ENCODE measurements at regions not wholly inside any gene's neighbourhood (a gene's known extent, or its start where the extent isn't known, plus 50 kb on each side); places are given as distances from the start of the nearest gene placed in this dataset.

DNA sequence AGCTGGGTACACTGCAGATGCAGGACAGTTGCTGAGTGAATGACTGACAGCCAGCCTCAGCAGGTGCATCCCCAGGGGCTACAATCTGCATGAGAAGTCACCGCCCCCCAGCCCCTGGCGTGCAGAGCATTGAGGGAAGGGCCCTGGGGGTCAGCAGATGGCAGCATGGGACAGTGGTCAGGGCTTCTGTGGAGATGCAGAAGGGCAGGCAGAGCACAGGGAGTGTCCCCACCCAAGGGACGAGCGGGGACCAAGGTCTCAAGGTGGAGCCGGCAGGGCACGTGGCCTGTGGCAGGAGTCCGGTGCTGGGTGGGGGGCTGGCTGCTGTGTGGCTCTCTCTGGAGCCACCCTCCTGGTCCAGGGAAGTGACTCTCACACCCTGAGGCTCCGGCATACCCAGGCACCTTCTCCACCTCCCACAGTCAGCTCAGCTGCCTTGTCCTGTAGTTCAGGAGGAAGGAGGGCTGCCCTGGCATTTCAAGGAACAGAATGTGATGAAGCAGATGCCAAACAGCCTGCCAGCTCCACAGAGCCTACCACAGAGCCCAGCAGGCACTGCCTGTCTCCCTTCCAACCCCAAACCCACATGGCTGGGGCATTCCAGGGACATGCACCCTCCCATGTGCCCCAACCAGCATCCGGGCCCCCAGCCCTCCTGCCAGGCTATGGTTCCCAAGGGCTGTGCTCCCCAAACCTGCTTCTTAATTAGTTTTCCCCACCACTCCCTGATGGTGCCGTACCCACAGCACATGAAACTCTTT is 114.5 kb downstream of the TMEM130 start:
- TF ChIP-seq, protein P1, sequence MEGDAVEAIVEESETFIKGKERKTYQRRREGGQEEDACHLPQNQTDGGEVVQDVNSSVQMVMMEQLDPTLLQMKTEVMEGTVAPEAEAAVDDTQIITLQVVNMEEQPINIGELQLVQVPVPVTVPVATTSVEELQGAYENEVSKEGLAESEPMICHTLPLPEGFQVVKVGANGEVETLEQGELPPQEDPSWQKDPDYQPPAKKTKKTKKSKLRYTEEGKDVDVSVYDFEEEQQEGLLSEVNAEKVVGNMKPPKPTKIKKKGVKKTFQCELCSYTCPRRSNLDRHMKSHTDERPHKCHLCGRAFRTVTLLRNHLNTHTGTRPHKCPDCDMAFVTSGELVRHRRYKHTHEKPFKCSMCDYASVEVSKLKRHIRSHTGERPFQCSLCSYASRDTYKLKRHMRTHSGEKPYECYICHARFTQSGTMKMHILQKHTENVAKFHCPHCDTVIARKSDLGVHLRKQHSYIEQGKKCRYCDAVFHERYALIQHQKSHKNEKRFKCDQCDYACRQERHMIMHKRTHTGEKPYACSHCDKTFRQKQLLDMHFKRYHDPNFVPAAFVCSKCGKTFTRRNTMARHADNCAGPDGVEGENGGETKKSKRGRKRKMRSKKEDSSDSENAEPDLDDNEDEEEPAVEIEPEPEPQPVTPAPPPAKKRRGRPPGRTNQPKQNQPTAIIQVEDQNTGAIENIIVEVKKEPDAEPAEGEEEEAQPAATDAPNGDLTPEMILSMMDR (IDR thresholded peaks at IDR 0.05; ENCODE audit: insufficient read depth, low read length, severe bottlenecking) = no peak
- Histone ChIP-seq H3K4me3 (ENCODE audit: low read depth, low read length) (no peak overlapping the region), H3K36me3 (ENCODE audit: control insufficient read depth, insufficient read depth, low read length) (no peaks in the 10 kb centered on the region), H3K27me3 (ENCODE audit: control insufficient read depth, insufficient read depth, low read length) (no peaks in the 10 kb centered on the region)
- no peak for DNase-seq (ENCODE audit: low read depth)
- FAIRE-seq = no peak

DNA sequence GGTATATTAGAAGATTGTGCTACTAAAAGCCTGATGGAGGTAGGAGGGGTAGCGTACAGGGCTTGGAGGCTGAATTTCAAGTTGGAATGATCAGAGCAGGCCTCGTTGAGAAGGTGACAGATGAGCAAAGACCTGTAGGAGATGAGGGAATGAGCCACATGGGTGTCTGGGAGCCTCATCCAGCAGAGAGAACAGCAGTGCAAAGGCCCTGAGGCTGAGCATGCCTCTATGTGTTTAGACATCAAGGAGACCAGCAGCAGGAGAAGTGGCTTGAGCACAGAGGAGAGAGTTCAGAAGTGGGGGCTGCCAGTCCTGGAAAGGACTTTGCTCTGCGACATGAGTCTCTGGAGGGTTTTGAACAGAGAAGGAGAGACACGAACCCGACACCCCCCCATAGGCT is 111.7 kb downstream of the TMEM130 start:
- no peaks in the 10 kb centered on the region for H3K27me3 ChIP-seq (ENCODE audit: control insufficient read depth, insufficient read depth, low read length)
- FAIRE-seq = no peak
- H3K36me3 ChIP-seq (ENCODE audit: control insufficient read depth, insufficient read depth, low read length) = no peaks in the 10 kb centered on the region
- no peak for DNase-seq (ENCODE audit: low read depth)
- no peak overlapping the region for H3K4me3 ChIP-seq (ENCODE audit: low read depth, low read length)
- TF ChIP-seq, protein P1 (IDR thresholded peaks at IDR 0.05; ENCODE audit: insufficient read depth, low read length, severe bottlenecking) = no peak

DNA sequence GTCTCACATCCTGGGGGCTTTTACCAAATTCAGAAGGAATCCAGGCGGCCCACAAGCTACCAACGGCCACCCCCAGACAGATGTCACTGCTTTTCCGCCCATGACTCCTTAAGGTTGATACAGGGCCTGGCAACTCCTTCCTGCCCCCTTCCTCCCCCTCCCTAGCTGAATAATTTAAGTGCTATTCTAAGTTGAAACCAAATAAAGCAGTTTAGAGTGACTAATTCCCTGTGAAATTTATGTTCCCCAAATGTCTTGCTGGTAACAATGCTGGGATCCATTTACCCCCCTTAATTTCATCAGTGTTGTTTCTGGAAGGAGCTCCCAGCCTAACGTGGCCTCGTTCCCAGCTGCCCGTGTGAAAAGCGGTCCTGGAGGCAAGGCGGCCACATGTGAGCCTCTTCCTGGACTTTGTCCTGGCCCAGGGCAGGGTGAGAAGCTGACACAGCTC is 109.6 kb downstream of the TMEM130 start:
- Histone ChIP-seq H3K27me3 (ENCODE audit: control insufficient read depth, insufficient read depth, low read length) (no peaks in the 10 kb centered on the region), H3K36me3 (ENCODE audit: control insufficient read depth, insufficient read depth, low read length) (no peaks in the 10 kb centered on the region), H3K4me3 (ENCODE audit: low read depth, low read length) (no peak overlapping the region)
- DNase-seq (ENCODE audit: low read depth) (no peak), FAIRE-seq (no peak)
- TF ChIP-seq, protein P1 (IDR thresholded peaks at IDR 0.05; ENCODE audit: insufficient read depth, low read length, severe bottlenecking) = no peak

DNA sequence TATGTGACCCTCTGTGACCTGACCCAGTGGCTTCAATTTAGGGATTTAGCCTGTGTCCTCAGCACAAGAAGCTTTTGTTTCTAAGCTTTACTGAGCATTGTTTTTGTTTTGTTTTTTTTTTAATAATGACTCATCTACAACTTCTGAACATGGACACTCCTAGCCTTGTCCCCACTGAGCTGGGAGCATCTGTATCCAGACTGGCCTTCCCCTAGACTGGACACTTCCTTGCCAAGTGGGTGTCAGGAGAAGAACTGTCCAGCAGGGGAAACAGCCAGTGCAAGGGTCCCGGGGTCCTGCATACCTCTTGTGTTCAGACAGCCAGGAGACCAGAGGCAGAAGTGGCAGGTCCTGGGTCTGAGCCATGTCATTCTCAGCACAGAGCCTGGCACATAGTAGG is 108.6 kb downstream of the TMEM130 start:
- no peaks in the 10 kb centered on the region for H3K27me3 ChIP-seq (ENCODE audit: control insufficient read depth, insufficient read depth, low read length)
- TF ChIP-seq, protein P1 (IDR thresholded peaks at IDR 0.05; ENCODE audit: insufficient read depth, low read length, severe bottlenecking) = no peak
- no peaks in the 10 kb centered on the region for H3K36me3 ChIP-seq (ENCODE audit: control insufficient read depth, insufficient read depth, low read length)
- DNase-seq (ENCODE audit: low read depth) (no peak), FAIRE-seq (no peak)
- H3K4me3 ChIP-seq (ENCODE audit: low read depth, low read length) = no peak overlapping the region

DNA sequence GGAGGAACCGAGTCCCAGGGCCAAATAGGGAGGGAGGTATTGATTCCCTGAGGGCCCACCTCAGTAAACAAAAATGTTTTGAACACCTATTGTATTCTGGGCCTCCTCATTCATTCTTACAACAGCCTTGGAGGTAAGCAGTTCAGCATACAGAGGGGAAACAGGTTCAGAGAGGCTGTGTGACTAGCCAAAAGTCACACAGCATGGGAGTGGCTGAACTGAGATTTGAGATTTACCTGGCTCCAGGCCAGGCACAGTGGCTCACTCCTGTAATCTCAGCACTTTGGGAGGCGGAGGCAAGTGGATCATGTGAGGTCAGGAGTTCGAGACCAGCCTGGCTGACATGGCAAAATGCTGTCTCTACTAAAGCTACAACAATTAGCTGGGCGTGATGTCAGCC is 107.2 kb downstream of the TMEM130 start:
- Histone ChIP-seq H3K36me3 (ENCODE audit: control insufficient read depth, insufficient read depth, low read length) (no peaks in the 10 kb centered on the region), H3K27me3 (ENCODE audit: control insufficient read depth, insufficient read depth, low read length) (no peaks in the 10 kb centered on the region), H3K4me3 (ENCODE audit: low read depth, low read length) (no peak overlapping the region)
- DNase-seq (ENCODE audit: low read depth) = no peak
- no peak for FAIRE-seq
- TF ChIP-seq, protein P1 (IDR thresholded peaks at IDR 0.05; ENCODE audit: insufficient read depth, low read length, severe bottlenecking) = no peak

DNA sequence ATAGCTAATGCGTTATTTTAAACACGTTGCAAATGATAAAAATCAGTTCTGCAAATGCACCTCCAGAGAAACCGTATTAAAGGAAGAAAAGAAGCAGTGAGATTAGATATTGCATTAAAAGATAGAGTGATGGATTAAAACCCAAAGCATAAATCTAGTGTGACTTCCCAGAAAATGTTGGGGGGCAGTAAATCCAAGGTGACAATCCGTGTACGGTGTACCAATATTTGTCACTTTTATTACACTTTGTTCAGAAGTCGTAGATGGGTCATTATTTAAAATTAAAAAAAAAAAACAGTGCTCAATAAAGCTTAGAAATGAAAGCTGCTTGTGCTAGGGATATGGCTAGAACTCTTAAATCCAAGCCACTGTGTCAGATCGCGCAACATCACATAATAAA is 106.4 kb downstream of the TMEM130 start:
- TF ChIP-seq, protein P1 (IDR thresholded peaks at IDR 0.05; ENCODE audit: insufficient read depth, low read length, severe bottlenecking) = no peak
- H3K27me3 ChIP-seq (ENCODE audit: control insufficient read depth, insufficient read depth, low read length) = no peaks in the 10 kb centered on the region
- DNase-seq (ENCODE audit: low read depth) = no peak
- no peak overlapping the region for H3K4me3 ChIP-seq (ENCODE audit: low read depth, low read length)
- no peaks in the 10 kb centered on the region for H3K36me3 ChIP-seq (ENCODE audit: control insufficient read depth, insufficient read depth, low read length)
- FAIRE-seq = no peak
